NT2/D1 (cell line): ENCODE measurements at regions not wholly inside any gene's neighbourhood (a gene's known extent, or its start where the extent isn't known, plus 50 kb on each side); places are given as distances from the start of the nearest gene placed in this dataset.

Experiments
- YY1 ChIP-seq: IDR thresholded peaks from 2 replicates; pipeline ENCODE4 v1.6.1; 2011; ENCODE audit not compliant: insufficient read length, insufficient read depth
- ZNF274 ChIP-seq: IDR thresholded peaks from 2 replicates; pipeline ENCODE4 v1.6.1; 2011; ENCODE audit warnings: mild to moderate bottlenecking, low read depth, low read length

DNA sequence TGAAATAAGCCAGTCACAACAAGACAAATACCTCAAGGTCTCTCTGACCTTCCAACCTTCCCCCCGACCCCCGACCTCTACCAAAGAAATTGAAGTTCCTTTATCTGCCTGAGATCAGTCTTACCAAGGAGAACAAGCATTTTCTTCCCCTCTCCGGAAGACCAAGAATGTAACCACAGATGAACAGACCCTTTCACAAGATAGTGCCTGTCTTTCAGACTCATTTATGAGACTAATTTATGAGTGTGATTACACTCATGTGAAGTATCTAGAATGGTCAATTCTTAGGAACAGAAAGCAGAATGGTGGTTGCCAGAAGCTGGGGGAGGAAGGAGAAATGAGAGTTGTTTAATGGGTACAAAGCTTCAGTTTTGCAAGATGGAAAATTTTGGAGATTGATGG, 108.9 kb upstream of the MKLN1 start:
- no peak for TF ChIP-seq YY1
- no peak for TF ChIP-seq ZNF274
